HEK293T (cell line): ENCODE measurements at regions not wholly inside any gene's neighbourhood (a gene's known extent, or its start where the extent isn't known, plus 50 kb on each side); places are given as distances from the start of the nearest gene placed in this dataset.

ENCODE experiments used
- ARNT ChIP-seq: fragments of 450-650 bp; IDR thresholded peaks from 2 replicates; pipeline ENCODE4 v1.6.1; 2017; ENCODE audit warnings: mild to moderate bottlenecking
- BHLHE40 ChIP-seq: fragments of 450-650 bp; IDR thresholded peaks from 2 replicates; pipeline ENCODE4 v1.6.1; 2016; ENCODE audit warnings: mild to moderate bottlenecking, moderate library complexity, borderline replicate concordance
- CTBP1 ChIP-seq: fragments of 450-650 bp; IDR thresholded peaks from 2 replicates; pipeline ENCODE4 v1.6.1; 2016; ENCODE audit warnings: borderline replicate concordance
- FOXA1 ChIP-seq: fragments of 450-650 bp; IDR thresholded peaks from 2 replicates; pipeline ENCODE4 v1.6.1; 2016; ENCODE audit warnings: mild to moderate bottlenecking
- FOXK2 ChIP-seq: fragments of 450-650 bp; IDR thresholded peaks from 2 replicates; pipeline ENCODE4 v1.6.1; 2016; ENCODE audit warnings: mild to moderate bottlenecking
- L3MBTL2 ChIP-seq: fragments of 450-650 bp; conservative IDR thresholded peaks from 2 replicates; pipeline ENCODE4 v1.6.1; 2016; ENCODE audit warnings: mild to moderate bottlenecking
- SP1 ChIP-seq: fragments of 450-650 bp; IDR thresholded peaks from 2 replicates; pipeline ENCODE4 v1.6.1; 2017
- SUZ12 ChIP-seq: fragments of 450-650 bp; IDR thresholded peaks from 2 replicates; pipeline ENCODE4 v1.6.1; 2016; ENCODE audit warnings: mild to moderate bottlenecking
- TARDBP ChIP-seq: fragments of 450-650 bp; IDR thresholded peaks from 2 replicates; pipeline ENCODE4 v1.6.1; 2016
- ZNF384 ChIP-seq: fragments of 450-650 bp; IDR thresholded peaks from 2 replicates; pipeline ENCODE4 v1.6.1; 2016
- TF ChIP-seq, protein P1 (sequence below): fragments of 450-650 bp; IDR thresholded peaks from 2 replicates; pipeline ENCODE4 v1.6.1; 2016

GRCh38 chr15:94026458-94027304 is 204.7 kb upstream of the MCTP2 start:
- TF ChIP-seq FOXK2 (no peak), SUZ12 (no peak), BHLHE40 (no peak), ZNF384 (no peak), SP1 (no peak), FOXA1 (no peak), ARNT (no peak), L3MBTL2 (no peak), TARDBP (no peak), CTBP1 (no peak)
- TF ChIP-seq, protein P1, sequence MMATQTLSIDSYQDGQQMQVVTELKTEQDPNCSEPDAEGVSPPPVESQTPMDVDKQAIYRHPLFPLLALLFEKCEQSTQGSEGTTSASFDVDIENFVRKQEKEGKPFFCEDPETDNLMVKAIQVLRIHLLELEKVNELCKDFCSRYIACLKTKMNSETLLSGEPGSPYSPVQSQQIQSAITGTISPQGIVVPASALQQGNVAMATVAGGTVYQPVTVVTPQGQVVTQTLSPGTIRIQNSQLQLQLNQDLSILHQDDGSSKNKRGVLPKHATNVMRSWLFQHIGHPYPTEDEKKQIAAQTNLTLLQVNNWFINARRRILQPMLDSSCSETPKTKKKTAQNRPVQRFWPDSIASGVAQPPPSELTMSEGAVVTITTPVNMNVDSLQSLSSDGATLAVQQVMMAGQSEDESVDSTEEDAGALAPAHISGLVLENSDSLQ, result no peak
